H1 (cell line): ENCODE measurements at regions not wholly inside any gene's neighbourhood (a gene's known extent, or its start where the extent isn't known, plus 50 kb on each side); places are given as distances from the start of the nearest gene placed in this dataset.

Experiments
- CTCF ChIA-PET: fragments of 300-600 bp; sonication (Branson Sonifier 250); formaldehyde crosslinking; loops from one replicate; lab custom pipeline; 2021; ENCODE audit not compliant: partially characterized antibody; lab: Charles Lee
- POLR2A ChIA-PET: fragments of 300-600 bp; sonication (Branson Sonifier 250); formaldehyde crosslinking; loops from one replicate; lab custom pipeline; 2021; ENCODE audit warnings: inconsistent platforms; ENCODE audit not compliant: partially characterized antibody; lab: Charles Lee
- DNase-seq, 2 experiments: peaks; one replicate each; pipeline versions ENCODE4 v3.0.0 to v3.0.0-alpha.2; 2010 to 2022; ENCODE audit warnings: low spot score in 2 of 2, low read depth in 1 of 2, mixed read lengths in 1 of 2
- FAIRE-seq: peaks from 2 replicates; lab custom pipeline; 2011; peaks lifted over from hg19 to GRCh38; lab: Jason Lieb, UNC
- H2AFZ ChIP-seq: 2 replicates; pipeline ENCODE4 v1.8.1; 2012; ENCODE audit warnings: low read length, inconsistent platforms
- H2AK5ac ChIP-seq: 2 replicates; pipeline ENCODE4 v1.6.1; 2013; ENCODE audit warnings: low read depth, low read length
- H2BK120ac ChIP-seq: replicated peaks from 2 replicates; pipeline ENCODE3; 2013; ENCODE audit warnings: low read depth, low read length, inconsistent platforms
- H2BK12ac ChIP-seq: 2 replicates; pipeline ENCODE4 v1.6.1; 2013; ENCODE audit warnings: low read depth, low read length
- H2BK15ac ChIP-seq: 2 replicates; pipeline ENCODE4 v1.6.1; 2013; ENCODE audit warnings: low read length
- H2BK20ac ChIP-seq: 2 replicates; pipeline ENCODE4 v1.6.1; 2013; ENCODE audit warnings: low read length
- H2BK5ac ChIP-seq: 2 replicates; pipeline ENCODE4 v1.6.1; 2013; ENCODE audit warnings: low read depth, low read length
- H3K14ac ChIP-seq: 2 replicates; pipeline ENCODE4 v1.6.1; 2013; ENCODE audit warnings: inconsistent platforms; ENCODE audit not compliant: insufficient read length
- H3K18ac ChIP-seq: 2 replicates; pipeline ENCODE4 v1.6.1; 2013; ENCODE audit warnings: low read length; ENCODE audit errors: extremely low read depth
- H3K23ac ChIP-seq: 2 replicates; pipeline ENCODE4 v1.6.1; 2013; ENCODE audit warnings: inconsistent platforms; ENCODE audit not compliant: insufficient read length
- H3K23me2 ChIP-seq: 2 replicates; pipeline ENCODE4 v1.6.1; 2013; ENCODE audit warnings: low read depth, low read length
- H3K27ac ChIP-seq: 2 replicates; pipeline ENCODE4 v1.6.1; 2011; ENCODE audit warnings: low read depth, low read length, inconsistent platforms
- H3K27me3 ChIP-seq, 4 experiments: replicated peaks in 1 of 4; 1 replicate in 1 of 4; 2 replicates in 3 of 4; pipeline versions ENCODE4 v1.6.1 to v1.8.1; 2011 to 2013; ENCODE audit warnings: low read length in 3 of 4, mild to moderate bottlenecking in 3 of 4, inconsistent platforms in 2 of 4, mixed read lengths in 2 of 4, moderate library complexity in 1 of 4; ENCODE audit not compliant: control insufficient read depth in 3 of 4, insufficient read depth in 3 of 4; ENCODE audit errors: extremely low read depth in 1 of 4
- H3K36me3 ChIP-seq, 4 experiments: 2 replicates each; pipeline versions ENCODE4 v1.6.1 to v1.8.1; 2011 to 2013; ENCODE audit warnings: mild to moderate bottlenecking in 4 of 4, low read length in 3 of 4, moderate library complexity in 2 of 4, control low read depth in 1 of 4, inconsistent platforms in 1 of 4; ENCODE audit not compliant: insufficient read depth in 4 of 4, control insufficient read depth in 2 of 4
- H3K4ac ChIP-seq: replicated peaks from 2 replicates; pipeline ENCODE3; 2013; ENCODE audit warnings: low read length, low read depth, mixed read lengths, inconsistent platforms; ENCODE audit not compliant: insufficient read length
- H3K4me1 ChIP-seq, 4 experiments: replicated peaks in 1 of 4; 1 replicate in 1 of 4; 2 replicates in 3 of 4; pipeline versions ENCODE4 v1.6.1 to v1.8.1; 2011 to 2013; ENCODE audit warnings: low read length in 3 of 4, inconsistent platforms in 2 of 4, mixed read lengths in 1 of 4; ENCODE audit not compliant: insufficient read depth in 4 of 4, control insufficient read depth in 3 of 4
- H3K4me2 ChIP-seq, 2 experiments: 2 replicates each; pipeline versions ENCODE4 v1.6.1 to v1.8.1; 2011 to 2013; ENCODE audit warnings: low read depth in 2 of 2, low read length in 2 of 2, control low read depth in 1 of 2, inconsistent platforms in 1 of 2, mild to moderate bottlenecking in 1 of 2; ENCODE audit not compliant: insufficient read depth in 1 of 2
- H3K4me3 ChIP-seq, 4 experiments: fragments of 200-600, 300-600 bp in 1 of 4; sonication (generic), shearing (Covaris generic), sonication (Bioruptor Twin) in 1 of 4; 2 replicates each; pipeline versions ENCODE4 v1.5.1 to v1.8.1; 2011 to 2016; ENCODE audit warnings: low read length in 4 of 4, low read depth in 3 of 4, control low read depth in 2 of 4, inconsistent platforms in 2 of 4, mild to moderate bottlenecking in 2 of 4, mixed read lengths in 1 of 4, moderate library complexity in 1 of 4; ENCODE audit not compliant: insufficient read depth in 2 of 4; ENCODE audit errors: extremely low read depth in 1 of 4
- H3K56ac ChIP-seq: replicated peaks from 2 replicates; pipeline ENCODE3; 2013; ENCODE audit warnings: low read depth, mild to moderate bottlenecking, mixed read lengths, low read length, inconsistent platforms; ENCODE audit not compliant: insufficient read length
- H3K79me1 ChIP-seq: 2 replicates; pipeline ENCODE4 v1.6.1; 2013; ENCODE audit warnings: low read depth, low read length, control low read depth
- H3K79me2 ChIP-seq, 2 experiments: 2 replicates each; pipeline versions ENCODE4 v1.6.1 to v1.8.1; 2012 to 2013; ENCODE audit warnings: low read length in 2 of 2, mild to moderate bottlenecking in 2 of 2, inconsistent platforms in 1 of 2; ENCODE audit not compliant: insufficient read depth in 2 of 2, control insufficient read depth in 1 of 2
- H3K9ac ChIP-seq, 4 experiments: replicated peaks in 1 of 4; 1 replicate in 1 of 4; 2 replicates in 3 of 4; pipeline versions ENCODE4 v1.6.1 to v1.8.1; 2011 to 2013; ENCODE audit warnings: low read depth in 3 of 4, low read length in 3 of 4, control low read depth in 2 of 4, mild to moderate bottlenecking in 2 of 4, moderate library complexity in 2 of 4, inconsistent platforms in 1 of 4; ENCODE audit errors: extremely low read depth in 1 of 4
- H3K9me3 ChIP-seq, 2 experiments: 2 replicates each; pipeline versions ENCODE4 v1.6.1 to v1.8.1; 2012 to 2013; ENCODE audit warnings: mild to moderate bottlenecking in 2 of 2, moderate library complexity in 2 of 2, control low read depth in 1 of 2, inconsistent platforms in 1 of 2, low read depth in 1 of 2, low read length in 1 of 2, mixed read lengths in 1 of 2; ENCODE audit not compliant: insufficient read depth in 2 of 2
- H4K20me1 ChIP-seq, 2 experiments: replicated peaks in 1 of 2; 2 replicates each; pipeline versions ENCODE3 to v1.8.1; 2011 to 2013; ENCODE audit warnings: inconsistent platforms in 2 of 2, low read length in 2 of 2, mild to moderate bottlenecking in 1 of 2; ENCODE audit not compliant: insufficient read depth in 2 of 2, control insufficient read depth in 1 of 2
- H4K5ac ChIP-seq: 2 replicates; pipeline ENCODE4 v1.6.1; 2013; ENCODE audit warnings: low read length, low read depth, mixed read lengths, inconsistent platforms; ENCODE audit not compliant: insufficient read length
- H4K8ac ChIP-seq: 2 replicates; pipeline ENCODE4 v1.8.0; 2013; ENCODE audit warnings: mild to moderate bottlenecking, moderate library complexity, low read length, inconsistent platforms; ENCODE audit not compliant: insufficient read depth; ENCODE audit errors: extremely low read depth
- H4K91ac ChIP-seq: replicated peaks from 2 replicates; pipeline ENCODE3; 2013; ENCODE audit warnings: low read length, mixed read lengths, inconsistent platforms; ENCODE audit not compliant: insufficient read length
- ASH2L ChIP-seq: fragments of 200-600, 300-600 bp; sonication (generic); IDR thresholded peaks from one replicate; pipeline ENCODE4 v1.7.1; 2017; ENCODE audit warnings: low read length
- BRCA1 ChIP-seq: IDR thresholded peaks from 2 replicates; pipeline ENCODE4 v1.6.1; 2012; ENCODE audit warnings: low read depth, low read length, improper control_type of control experiment
- CBX8 ChIP-seq: fragments of 300-800, 300-1000 bp; sonication (generic); IDR thresholded peaks from 2 replicates; pipeline ENCODE4 v1.7.1; 2016; ENCODE audit warnings: low read depth, low read length, borderline replicate concordance
- CHD2 ChIP-seq: IDR thresholded peaks from 2 replicates; pipeline ENCODE4 v1.6.1; 2012; ENCODE audit warnings: low read length, improper control_type of control experiment
- CTBP2 ChIP-seq: IDR thresholded peaks from 2 replicates; pipeline ENCODE4 v1.7.0; 2011; ENCODE audit warnings: borderline replicate concordance, mild to moderate bottlenecking, moderate library complexity, mixed read lengths, low read length; ENCODE audit not compliant: insufficient read depth, insufficient read length
- JUND ChIP-seq: IDR thresholded peaks from 2 replicates; pipeline ENCODE4 v1.6.1; 2011; ENCODE audit warnings: mild to moderate bottlenecking, improper control_type of control experiment, low read length
- KDM5A ChIP-seq: fragments of 200-600 bp; IDR thresholded peaks from 2 replicates; pipeline ENCODE4 v1.7.1; 2012; ENCODE audit warnings: mild to moderate bottlenecking, low read length, inconsistent platforms, mixed read lengths
- MAFK ChIP-seq: IDR thresholded peaks from 2 replicates; pipeline ENCODE4 v1.6.1; 2012; ENCODE audit warnings: low read depth, mild to moderate bottlenecking, improper control_type of control experiment, low read length
- NANOG ChIP-seq: IDR thresholded peaks from 2 replicates; pipeline ENCODE4 v1.6.1; 2011; ENCODE audit warnings: low read length, low read depth, mild to moderate bottlenecking, inconsistent platforms; ENCODE audit not compliant: insufficient read depth, poor library complexity, severe bottlenecking
- SIN3A ChIP-seq, 2 experiments: IDR thresholded peaks in 1 of 2; conservative IDR thresholded peaks in 1 of 2; 2 replicates each; pipeline ENCODE4 v1.6.1; 2011 to 2012; ENCODE audit warnings: low read length in 2 of 2, improper control_type of control experiment in 1 of 2, low read depth in 1 of 2, mild to moderate bottlenecking in 1 of 2
- SP4 ChIP-seq: IDR thresholded peaks from 2 replicates; pipeline ENCODE4 v1.6.1; 2012; ENCODE audit warnings: low read length, inconsistent platforms
- TAF1 ChIP-seq: IDR thresholded peaks from 2 replicates; pipeline ENCODE4 v1.6.1; 2011; ENCODE audit warnings: mild to moderate bottlenecking, low read depth, low read length
- TCF12 ChIP-seq: IDR thresholded peaks from 2 replicates; pipeline ENCODE4 v1.6.1; 2011; ENCODE audit warnings: low read depth, mild to moderate bottlenecking, low read length
- WGBS, 2 experiments: shearing (Covaris generic) in 1 of 2; methylation state at CpG; one replicate each; pipeline versions ENCODE4 v1.1.6 to v1.1.7; 2013 to 2015; ENCODE audit warnings: low lambda C conversion rate in 2 of 2, mixed read lengths in 2 of 2, inconsistent platforms in 1 of 2, low coverage in 1 of 2, missing lambda C conversion rate in 1 of 2; ENCODE audit not compliant: insufficient replicate concordance in 2 of 2, insufficient coverage in 1 of 2, insufficient read length in 1 of 2; ENCODE audit errors: extremely low coverage in 1 of 2, missing lambda C conversion rate in 1 of 2; 5-methylcytosine and 5-hydroxymethylcytosine counted together

DNA sequence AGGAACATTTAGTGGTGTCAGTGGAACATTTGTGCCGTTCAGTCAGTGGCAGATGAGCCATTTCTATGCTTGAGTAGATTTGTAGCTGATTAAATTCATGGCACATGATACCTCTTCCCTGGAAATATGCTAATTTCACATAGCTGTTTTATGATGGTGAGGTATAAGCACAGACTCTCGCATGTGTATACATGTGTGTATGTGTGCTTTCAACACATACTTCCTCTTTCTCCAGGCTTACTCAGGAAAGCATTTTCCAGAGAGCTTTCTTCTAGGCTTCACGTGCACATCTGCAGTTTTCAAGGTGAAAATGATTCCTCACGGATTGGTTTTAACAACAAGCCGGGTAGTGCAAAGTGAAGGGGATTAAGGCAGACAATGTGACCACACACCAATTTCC, 396.5 kb downstream of the HDGFL1 start:
- Histone ChIP-seq H2BK15ac (no peak overlapping the region), H3K18ac (no peak overlapping the region), H3K9me3 (no peaks in the 10 kb centered on the region), H3K79me2 (no peaks in the 10 kb centered on the region), H4K5ac (no peak overlapping the region), H4K20me1 (no peaks in the 10 kb centered on the region), H3K4ac (no peak overlapping the region), H3K79me1 (no peaks in the 10 kb centered on the region), H3K23ac (no peak overlapping the region), H3K4me3 (no peak overlapping the region), H2BK12ac (no peak overlapping the region), H2BK120ac (no peak overlapping the region), H2BK5ac (no peak overlapping the region), H3K27me3 (no peaks in the 10 kb centered on the region), H3K4me1 (no peaks in the 10 kb centered on the region), H2AFZ (no peak overlapping the region; the same call in 1 of the 2 replicates), H2AK5ac (no peak overlapping the region), H3K9ac (no peak overlapping the region), H3K36me3 (no peaks in the 10 kb centered on the region), H3K27ac (no peak overlapping the region), H3K14ac (no peak overlapping the region), H3K23me2 (no peaks in the 10 kb centered on the region), H3K4me2 (no peak overlapping the region), H2BK20ac (no peak overlapping the region), H4K91ac (no peak overlapping the region), H4K8ac (no peak overlapping the region), H3K56ac (no peak overlapping the region)
- DNase-seq (no peak), FAIRE-seq (no peak)
- ChIA-PET CTCF (interaction anchor here (1.7 kb wide), 1 partner anchor 449 kb away, joined by 5 read pairs; no protein-coding TSS in a partner anchor), POLR2A (no interaction called here)
- 92% methylated on average over 5 of the region's 5 CpGs; no CpG with 5 or more reads in 1 of the 2 experiments for WGBS, 2 experiments
- TF ChIP-seq CTBP2 (no peak), SIN3A (conservative IDR thresholded peaks at IDR 0.05 in 1 of 2, IDR thresholded peaks at IDR 0.05 in 1 of 2; ENCODE audit: low read depth in 1 of 2, low read length in 2 of 2) (no peak), MAFK (no peak), SP4 (no peak), TAF1 (no peak), NANOG (no peak), BRCA1 (no peak), KDM5A (no peak), ASH2L (no peak), CBX8 (no peak), CHD2 (no peak), TCF12 (no peak), JUND (no peak)
